Esophagus muscularis mucosa (tissue), 3 donors: ENCODE measurements at regions not wholly inside any gene's neighbourhood (a gene's known extent, or its start where the extent isn't known, plus 50 kb on each side); places are given as distances from the start of the nearest gene placed in this dataset.

Source experiments
- CTCF ChIP-seq, 3 experiments: fragments of 200-600 bp in 2 of 3; fragments of 450-650 bp in 1 of 3; sonication (generic) in 2 of 3; IDR thresholded peaks; one replicate each; pipeline ENCODE4 v1.5.1; 2017 to 2019; ENCODE audit warnings: antibody characterized with exemption in 3 of 3, mild to moderate bottlenecking in 2 of 3, moderate library complexity in 1 of 3
- POLR2A ChIP-seq: fragments of 450-650 bp; IDR thresholded peaks from one replicate; pipeline ENCODE4 v1.6.1; 2017; ENCODE audit warnings: antibody characterized with exemption, moderate library complexity, mild to moderate bottlenecking, low read depth
- POLR2AphosphoS5 ChIP-seq, 2 donors: sonication (generic); formaldehyde crosslinking; IDR thresholded peaks; one replicate each; pipeline ENCODE4 v1.6.1; 2017; ENCODE audit warnings: antibody characterized with exemption in 2 of 2

GRCh38 chr5:167835146-167835545, 456.3 kb upstream of the WWC1 start:
- TF ChIP-seq CTCF (IDR thresholded peaks at IDR 0.05) (no peak), POLR2A (no peak), POLR2AphosphoS5 (IDR thresholded peaks at IDR 0.05) (no peak)
